AG04450 (cell line): ENCODE measurements at regions not wholly inside any gene's neighbourhood (a gene's known extent, or its start where the extent isn't known, plus 50 kb on each side); places are given as distances from the start of the nearest gene placed in this dataset.

Source experiments
- CTCF ChIA-PET: fragments of 300-600, 350-600 bp; formaldehyde crosslinking; extraction: SDS; loops from one replicate; lab custom pipeline; 2022; ENCODE audit warnings: antibody characterized with exemption, inconsistent platforms; lab: Charles Lee
- POLR2A ChIA-PET: fragments of 350-600 bp; formaldehyde crosslinking; extraction: SDS; loops from one replicate; lab custom pipeline; 2021; ENCODE audit warnings: antibody characterized with exemption, inconsistent platforms; lab: Yijun Ruan, JAX
- DNase-seq: peaks from one replicate; pipeline ENCODE4 v3.0.0-alpha.2; 2011; ENCODE audit warnings: low read depth, low spot score
- H3K27ac ChIP-seq: one replicate; pipeline ENCODE4 v1.5.1; 2012; ENCODE audit warnings: low read depth, low read length, control low read depth
- H3K27me3 ChIP-seq: one replicate; pipeline ENCODE4 v1.6.0; 2012; ENCODE audit warnings: low read length; ENCODE audit not compliant: control insufficient read depth, insufficient read depth
- H3K4me3 ChIP-seq: 2 replicates; pipeline ENCODE4 v1.5.1; 2011; ENCODE audit warnings: mild to moderate bottlenecking, low read depth, low read length, control low read depth
- H3K9me3 ChIP-seq: 2 replicates; pipeline ENCODE4 v1.5.1; 2012; ENCODE audit warnings: low read length; ENCODE audit not compliant: control insufficient read depth, insufficient read depth
- TF ChIP-seq, protein P1 (sequence below): IDR thresholded peaks from 2 replicates; pipeline ENCODE4 v1.5.1; 2011; ENCODE audit warnings: low read depth, low read length, control low read depth, inconsistent platforms

DNA sequence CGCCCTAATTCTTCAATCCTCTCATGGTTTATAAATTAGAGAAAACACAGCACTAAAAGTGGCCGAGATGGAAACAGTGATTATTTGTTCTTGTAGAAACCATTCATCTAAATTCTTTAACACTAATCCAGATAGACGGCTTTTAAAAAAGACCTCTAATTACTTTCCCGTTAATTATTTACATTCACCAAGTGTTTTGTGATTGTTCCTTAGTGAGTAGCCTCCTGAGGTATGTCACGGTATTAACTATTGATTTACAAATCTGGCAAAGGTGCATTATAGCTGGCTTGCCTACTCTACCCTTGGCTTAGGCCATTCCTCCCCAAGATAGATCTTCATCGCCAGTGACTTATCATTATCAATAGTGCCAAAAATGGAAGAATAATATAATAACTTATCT, 436.4 kb upstream of the ST6GAL2 start:
- DNase-seq: no peak
- TF ChIP-seq, protein P1, sequence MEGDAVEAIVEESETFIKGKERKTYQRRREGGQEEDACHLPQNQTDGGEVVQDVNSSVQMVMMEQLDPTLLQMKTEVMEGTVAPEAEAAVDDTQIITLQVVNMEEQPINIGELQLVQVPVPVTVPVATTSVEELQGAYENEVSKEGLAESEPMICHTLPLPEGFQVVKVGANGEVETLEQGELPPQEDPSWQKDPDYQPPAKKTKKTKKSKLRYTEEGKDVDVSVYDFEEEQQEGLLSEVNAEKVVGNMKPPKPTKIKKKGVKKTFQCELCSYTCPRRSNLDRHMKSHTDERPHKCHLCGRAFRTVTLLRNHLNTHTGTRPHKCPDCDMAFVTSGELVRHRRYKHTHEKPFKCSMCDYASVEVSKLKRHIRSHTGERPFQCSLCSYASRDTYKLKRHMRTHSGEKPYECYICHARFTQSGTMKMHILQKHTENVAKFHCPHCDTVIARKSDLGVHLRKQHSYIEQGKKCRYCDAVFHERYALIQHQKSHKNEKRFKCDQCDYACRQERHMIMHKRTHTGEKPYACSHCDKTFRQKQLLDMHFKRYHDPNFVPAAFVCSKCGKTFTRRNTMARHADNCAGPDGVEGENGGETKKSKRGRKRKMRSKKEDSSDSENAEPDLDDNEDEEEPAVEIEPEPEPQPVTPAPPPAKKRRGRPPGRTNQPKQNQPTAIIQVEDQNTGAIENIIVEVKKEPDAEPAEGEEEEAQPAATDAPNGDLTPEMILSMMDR: no peak
- POLR2A ChIA-PET: no interaction called here
- Histone ChIP-seq H3K27ac (no peak overlapping the region), H3K9me3 (peaks cover 7% of the 10 kb centered on the region; the same call in 1 of the 2 replicates), H3K4me3 (no peak overlapping the region), H3K27me3 (no peaks in the 10 kb centered on the region)
- CTCF ChIA-PET: no interaction called here

DNA sequence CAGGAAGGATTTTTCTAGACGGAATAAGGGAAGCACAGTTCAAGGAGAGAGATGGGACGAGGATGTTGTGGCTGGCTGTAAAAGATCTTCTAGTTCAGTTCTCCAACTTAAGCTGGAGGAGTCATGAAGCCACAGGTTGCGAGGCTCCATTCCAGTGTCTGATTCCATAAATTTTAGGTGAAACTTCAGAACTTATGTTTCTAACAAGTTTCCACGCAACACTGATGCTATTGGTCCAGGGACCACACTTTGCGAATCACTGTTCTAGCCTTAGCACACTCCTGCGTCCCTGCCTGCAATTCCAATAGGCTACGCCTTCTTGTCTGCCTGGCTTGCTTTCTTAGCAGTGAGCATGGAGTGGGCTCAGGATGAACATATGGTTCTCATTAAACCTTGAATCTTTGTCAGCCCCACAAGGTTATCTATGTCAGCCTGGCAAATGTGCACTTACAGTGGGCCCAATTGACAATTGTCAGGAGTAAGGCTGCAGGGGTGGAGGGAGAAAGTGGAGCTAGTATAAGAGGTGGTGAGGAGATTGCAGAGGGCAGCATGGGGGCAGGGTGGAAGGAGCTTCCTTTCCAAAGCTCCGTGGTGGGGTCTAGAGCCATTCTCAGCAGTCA, 438.1 kb upstream of the ST6GAL2 start:
- no peak for DNase-seq
- Histone ChIP-seq H3K27me3 (no peaks in the 10 kb centered on the region), H3K9me3 (peaks cover 7% of the 10 kb centered on the region; the same call in 1 of the 2 replicates), H3K27ac (no peak overlapping the region), H3K4me3 (no peak overlapping the region)
- TF ChIP-seq, protein P1: no peak
- POLR2A ChIA-PET: no interaction called here
- CTCF ChIA-PET: no interaction called here

DNA sequence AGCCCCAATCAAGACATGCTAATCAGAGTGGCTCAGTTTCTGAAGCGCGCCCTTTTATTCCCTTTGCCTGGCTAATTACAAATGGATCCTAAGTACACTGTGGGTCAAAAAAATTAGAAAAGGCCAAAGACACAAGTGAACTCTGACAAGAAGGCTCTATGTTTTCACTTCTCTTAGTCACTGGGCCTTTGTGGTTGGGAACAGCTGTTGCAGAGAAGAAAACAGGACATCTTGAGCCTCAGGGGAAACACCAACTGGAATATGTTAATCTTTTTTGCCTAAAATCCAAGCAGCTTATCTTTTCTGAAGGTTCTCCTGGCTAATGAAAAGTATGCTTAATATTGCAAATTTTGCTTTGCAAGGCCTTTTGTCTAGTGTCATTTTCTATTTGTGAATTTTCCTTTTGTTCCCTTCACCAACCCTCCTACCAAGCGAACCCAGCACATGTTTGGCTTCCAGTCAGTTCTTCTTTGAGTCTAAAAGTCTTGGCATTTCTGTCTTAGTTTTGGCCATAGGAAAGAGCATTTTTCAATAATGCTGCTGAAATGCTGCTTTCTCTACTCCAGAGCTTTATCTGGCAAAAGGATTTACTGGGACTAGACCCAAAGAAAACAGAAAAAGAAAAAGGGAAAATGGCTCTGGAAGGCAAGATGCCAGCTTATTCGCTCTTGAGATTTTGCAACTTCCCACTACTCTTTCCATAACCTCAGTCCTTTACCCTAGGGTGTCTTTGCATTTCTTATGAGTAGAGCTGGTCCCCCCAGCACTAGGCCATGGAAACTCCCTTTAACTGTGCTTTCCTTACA, 440.2 kb upstream of the ST6GAL2 start:
- H3K9me3 ChIP-seq: peaks cover 5% of the 10 kb centered on the region; the same call in 1 of the 2 replicates
- TF ChIP-seq, protein P1: no peak
- no peak overlapping the region for H3K4me3 ChIP-seq
- H3K27me3 ChIP-seq: no peaks in the 10 kb centered on the region
- no peak overlapping the region for H3K27ac ChIP-seq
- DNase-seq: no peak
- ChIA-PET CTCF (no interaction called here), POLR2A (no interaction called here)

DNA sequence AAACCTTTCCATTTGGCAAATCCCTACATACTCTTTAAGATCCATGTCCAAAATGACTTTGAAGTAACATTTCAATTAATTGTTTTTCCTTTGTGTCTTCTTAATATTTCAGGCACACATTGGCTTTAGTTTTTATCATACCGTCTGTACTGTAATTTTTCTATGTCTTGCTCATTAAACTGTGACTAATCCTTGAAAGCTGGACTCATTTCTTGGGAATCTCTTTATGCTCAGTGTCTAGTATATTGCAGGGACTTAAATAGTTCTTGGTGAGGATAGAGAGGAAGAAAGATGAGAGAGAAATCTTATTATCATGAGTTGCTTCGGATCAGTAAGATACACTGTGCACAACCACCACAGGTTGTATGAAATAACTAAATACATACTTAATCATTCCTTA, 448.3 kb upstream of the ST6GAL2 start:
- ChIA-PET CTCF (no interaction called here), POLR2A (no interaction called here)
- no peak for DNase-seq
- Histone ChIP-seq H3K27ac (no peak overlapping the region), H3K9me3 (no peaks in the 10 kb centered on the region), H3K4me3 (no peak overlapping the region), H3K27me3 (no peaks in the 10 kb centered on the region)
- TF ChIP-seq, protein P1: no peak

DNA sequence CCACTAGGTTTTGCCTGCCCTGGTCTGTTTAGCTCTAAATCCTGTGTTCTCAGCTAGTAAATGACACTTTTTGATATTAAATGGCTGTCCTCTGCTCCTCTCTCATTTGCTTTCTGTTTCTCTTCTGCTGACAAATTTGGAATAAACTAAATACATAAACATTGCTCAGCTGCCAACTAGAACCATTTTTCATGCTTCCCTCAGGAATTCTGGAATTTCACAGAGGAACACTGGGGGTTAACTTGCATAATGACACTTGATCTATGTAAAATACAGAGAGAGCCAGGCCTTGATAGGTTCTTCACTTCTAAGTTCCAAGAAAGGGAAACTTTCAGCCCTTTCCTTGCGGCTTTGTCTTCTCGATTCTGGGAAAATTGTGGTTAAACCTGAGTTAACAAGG, 450.6 kb upstream of the ST6GAL2 start:
- H3K4me3 ChIP-seq: no peak overlapping the region
- H3K9me3 ChIP-seq: no peaks in the 10 kb centered on the region
- no peak for DNase-seq
- TF ChIP-seq, protein P1: no peak
- no peaks in the 10 kb centered on the region for H3K27me3 ChIP-seq
- POLR2A ChIA-PET: no interaction called here
- H3K27ac ChIP-seq: no peak overlapping the region
- CTCF ChIA-PET: no interaction called here
